ENCODE measurements at regions not wholly inside any gene's neighbourhood (a gene's known extent, or its start where the extent isn't known, plus 50 kb on each side); places are given as distances from the start of the nearest gene placed in this dataset.

- TF ChIP-seq ETS1 (conservative IDR thresholded peaks at IDR 0.05; ENCODE audit: control insufficient read depth, low read depth, low read length), result no peak
These were observed 157.1 kb upstream of the BCHE start (continued) for GRCh38 chr3:165994293-165994692.

GRCh38 chr3:165984589-165984988 lies 147.4 kb upstream of the BCHE start:
- Histone ChIP-seq H3K4me1 (replicated peaks in 1 of 2; ENCODE audit: control insufficient read depth in 2 of 2, insufficient read depth in 2 of 2, low read length in 2 of 2) (no peaks in the 10 kb centered on the region), H2AFZ (ENCODE audit: low read depth, low read length) (no peak overlapping the region), H3K27me3 (ENCODE audit: control insufficient read depth in 2 of 2, insufficient read depth in 2 of 2, low read length in 2 of 2) (no peaks in the 10 kb centered on the region), H3K79me2 (ENCODE audit: control insufficient read depth, insufficient read depth, low read length) (no peaks in the 10 kb centered on the region), H3K4me3 (no peak overlapping the region), H3K9me3 (replicated peaks; ENCODE audit: control insufficient read depth, insufficient read depth, low read depth, low read length) (no peaks in the 10 kb centered on the region), H3K27ac (ENCODE audit: extremely low read depth, low read depth, low read length) (no peak overlapping the region), H3K9me1 (ENCODE audit: control insufficient read depth, insufficient read depth, low read length) (no peaks in the 10 kb centered on the region), H4K20me1 (replicated peaks; ENCODE audit: control insufficient read depth, insufficient read depth, low read length) (no peaks in the 10 kb centered on the region), H3K4me2 (ENCODE audit: insufficient read depth, low read length) (no peak overlapping the region), H3K36me3 (ENCODE audit: control insufficient read depth, insufficient read depth, low read length) (no peaks in the 10 kb centered on the region), H3K9ac (ENCODE audit: insufficient read depth in 1 of 2, low read depth in 2 of 2, low read length in 2 of 2) (no peak overlapping the region)
- 40% methylated on average over 1 of the region's 1 CpG for WGBS (ENCODE audit: insufficient coverage, low coverage, missing lambda C conversion rate)
- intact Hi-C loops (cut with micrococcal nuclease) (no loop called here), in situ Hi-C loops (cut with MboI) (no loop called here)
- no TSS peak for BruUV-seq (replicated peaks)
- POLR2A ChIA-PET, result interaction anchor here (0.7 kb wide), 1 partner anchor 154 kb away, joined by 3 read pairs; no protein-coding TSS in a partner anchor
- FAIRE-seq (no peak), DNase-seq (ENCODE audit: extremely low read depth in 1 of 4, low spot score in 3 of 4) (no peak), ATAC-seq (no peak)
- CTCF ChIA-PET (ENCODE audit: low intra/inter-chr PET ratio), result no interaction called here
- no peak for TF ChIP-seq STAT5B (CRISPR knock-in tag; IDR thresholded peaks at IDR 0.05)
- TF ChIP-seq PCBP1 (IDR thresholded peaks at IDR 0.05; ENCODE audit: low read depth, low read length, poor library complexity, severe bottlenecking), result no peak
- TF ChIP-seq GABPA (tag; conservative IDR thresholded peaks at IDR 0.05; ENCODE audit: low read depth), result no peak
- TF ChIP-seq TAF7 (tag; IDR thresholded peaks at IDR 0.05), result no peak
- no peak for TF ChIP-seq HDAC2 (IDR thresholded peaks at IDR 0.05)
- no peak for TF ChIP-seq SRSF9 (IDR thresholded peaks at IDR 0.05; ENCODE audit: borderline replicate concordance, low read depth, low read length)
- TF ChIP-seq IRF2 (CRISPR knock-in tag; IDR thresholded peaks at IDR 0.05), result no peak
- TF ChIP-seq ZNF134 (CRISPR knock-in tag; conservative IDR thresholded peaks at IDR 0.05), result no peak

All from K562 (cell line).